HG02885 (cell line): ENCODE measurements at regions not wholly inside any gene's neighbourhood (a gene's known extent, or its start where the extent isn't known, plus 50 kb on each side); places are given as distances from the start of the nearest gene placed in this dataset.

ENCODE experiments used
- ATAC-seq: cut with Tn5 transposase; IDR thresholded peaks from one replicate; pipeline ENCODE4 v1.9.1; 2021; ENCODE audit warnings: mild to moderate bottlenecking; ENCODE audit not compliant: unreplicated experiment, poor library complexity

- ATAC-seq: no peak
Observed at GRCh38 chr6:93992976-93993375, 573.6 kb upstream of the EPHA7 start.

GRCh38 chr6:93989630-93990029, 570.3 kb upstream of the EPHA7 start:
- no peak for ATAC-seq

- ATAC-seq: no peak
Observed at GRCh38 chr6:93985953-93986352, 566.6 kb upstream of the EPHA7 start.

- no peak for ATAC-seq
Observed at GRCh38 chr6:93975159-93975558, 555.8 kb upstream of the EPHA7 start.

- no peak for ATAC-seq
Observed at GRCh38 chr6:93974332-93974731, 555.0 kb upstream of the EPHA7 start.

GRCh38 chr6:93972791-93973190, 553.4 kb upstream of the EPHA7 start:
- no peak for ATAC-seq

GRCh38 chr6:93970684-93971083, 551.3 kb upstream of the EPHA7 start:
- no peak for ATAC-seq

- no peak for ATAC-seq
Observed at GRCh38 chr6:93968126-93968525, 548.8 kb upstream of the EPHA7 start.

GRCh38 chr6:93964926-93965325, 545.6 kb upstream of the EPHA7 start:
- ATAC-seq: no peak

- ATAC-seq: no peak
Observed at GRCh38 chr6:93964321-93964720, 545.0 kb upstream of the EPHA7 start.

- no peak for ATAC-seq
Observed at GRCh38 chr6:93962566-93962965, 543.2 kb upstream of the EPHA7 start.

GRCh38 chr6:93954584-93954983, 535.2 kb upstream of the EPHA7 start:
- ATAC-seq: no peak

GRCh38 chr6:93943661-93944060, 524.3 kb upstream of the EPHA7 start:
- ATAC-seq: no peak

GRCh38 chr6:93940381-93940780, 521.0 kb upstream of the EPHA7 start:
- no peak for ATAC-seq

GRCh38 chr6:93932175-93932574, 512.8 kb upstream of the EPHA7 start:
- no peak for ATAC-seq

GRCh38 chr6:93927731-93928130, 508.4 kb upstream of the EPHA7 start:
- ATAC-seq: no peak

GRCh38 chr6:93919365-93919764, 500.0 kb upstream of the EPHA7 start:
- ATAC-seq: no peak

GRCh38 chr6:93918258-93918657, 498.9 kb upstream of the EPHA7 start:
- no peak for ATAC-seq

- no peak for ATAC-seq
Observed at GRCh38 chr6:93917216-93917615, 497.9 kb upstream of the EPHA7 start.

- no peak for ATAC-seq
Observed at GRCh38 chr6:93916716-93917115, 497.4 kb upstream of the EPHA7 start.

GRCh38 chr6:93915961-93916360, 496.6 kb upstream of the EPHA7 start:
- no peak for ATAC-seq

GRCh38 chr6:93902517-93902916, 483.2 kb upstream of the EPHA7 start:
- ATAC-seq: no peak

- no peak for ATAC-seq
Observed at GRCh38 chr6:93900142-93900541, 480.8 kb upstream of the EPHA7 start.
